ENCODE measurements at regions not wholly inside any gene's neighbourhood (a gene's known extent, or its start where the extent isn't known, plus 50 kb on each side); places are given as distances from the start of the nearest gene placed in this dataset.

DNA sequence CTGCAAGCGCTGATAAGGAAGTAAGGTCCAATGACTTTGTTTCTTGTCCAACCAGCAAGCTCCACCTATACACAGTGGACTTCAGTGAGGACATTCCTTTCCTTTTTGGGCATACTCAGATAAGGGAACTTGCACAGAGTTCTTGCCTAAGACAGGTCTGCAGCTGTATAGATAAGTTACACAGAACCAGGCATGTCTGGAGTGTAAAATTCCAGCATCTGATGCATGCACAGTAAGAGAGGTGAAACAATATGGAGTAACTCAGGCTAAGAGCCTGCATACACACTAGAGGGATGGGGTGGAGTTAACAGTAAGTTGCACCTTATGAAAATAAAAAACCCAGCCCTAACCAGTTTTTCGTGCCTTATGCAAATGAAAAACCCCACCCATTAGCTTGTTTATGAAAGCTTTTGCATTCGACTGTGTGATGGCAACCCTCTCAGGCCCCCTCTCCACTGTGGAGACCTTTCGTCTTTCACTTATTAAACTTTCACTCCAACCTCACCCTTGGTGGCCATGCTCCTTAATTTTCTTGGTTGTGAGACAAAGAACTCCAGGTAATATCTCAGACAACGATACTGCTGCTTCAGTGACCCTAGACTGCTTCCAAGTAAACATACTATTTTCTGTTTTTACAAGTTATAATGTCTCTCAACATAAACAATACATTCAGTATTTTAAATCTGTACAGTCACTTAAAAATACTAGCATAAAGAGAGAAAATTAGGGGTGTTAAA is 2859.0 kb upstream of the PCDH20 start:
- H3K36me3 Mint-ChIP-seq (ENCODE audit: insufficient read depth in 1 of 3, low read depth in 3 of 3) = peaks cover 3 to 7% (median 4%) of the 10 kb centered on the region in 3 experiments; a peak in 4 of 7 replicates
- no peak overlapping the region for H2AK5ac ChIP-seq (ENCODE audit: insufficient read length, low read length)
- no CpG with 5 or more reads among the region's 5 CpGs for WGBS (ENCODE audit: extremely low coverage, insufficient read length, low lambda C conversion rate)
- no peaks in the 10 kb centered on the region for H3K4me1 ChIP-seq (ENCODE audit: insufficient read depth, low read length)
- no peaks in the 10 kb centered on the region for H3K79me2 ChIP-seq (ENCODE audit: insufficient read depth, low read length)
- H3K4me3 Mint-ChIP-seq = no peak overlapping the region
- no peak overlapping the region for H3K27ac ChIP-seq (ENCODE audit: insufficient read length, low read depth, low read length)
- no peak overlapping the region for H3K14ac ChIP-seq (ENCODE audit: insufficient read depth, low read length)
- H4K20me1 ChIP-seq (ENCODE audit: control insufficient read depth, insufficient read depth, insufficient read length) = no peaks in the 10 kb centered on the region
- no peak overlapping the region for H2BK15ac ChIP-seq (ENCODE audit: low read depth, low read length)
- no peak overlapping the region for H3T11ph ChIP-seq (ENCODE audit: low read length)
- no peak for DNase-seq
- no peak overlapping the region for H3K27ac Mint-ChIP-seq
- no peak overlapping the region for H4K5ac ChIP-seq (ENCODE audit: insufficient read length, low read depth, low read length)
- H3K9me3 ChIP-seq (ENCODE audit: control insufficient read depth, low read depth, low read length) = no peaks in the 10 kb centered on the region
- no peak overlapping the region for H3K4ac ChIP-seq (ENCODE audit: low read depth, low read length)
- no peak overlapping the region for H3K4me2 ChIP-seq (ENCODE audit: insufficient read depth, insufficient read length, low read length)
- H3K56ac ChIP-seq (ENCODE audit: insufficient read length, low read depth, low read length) = no peak overlapping the region
- H3K79me1 ChIP-seq (ENCODE audit: insufficient read depth, low read depth, low read length, poor library complexity, severe bottlenecking) = no peaks in the 10 kb centered on the region
- no peak overlapping the region for H3K9ac ChIP-seq (ENCODE audit: extremely low read depth, insufficient read length, low read length)
- H2BK12ac ChIP-seq (ENCODE audit: insufficient read length, low read depth, low read length) = no peak overlapping the region
- no peak overlapping the region for H3K18ac ChIP-seq (ENCODE audit: insufficient read length, low read depth, low read length)
- TF ChIP-seq, protein P1, sequence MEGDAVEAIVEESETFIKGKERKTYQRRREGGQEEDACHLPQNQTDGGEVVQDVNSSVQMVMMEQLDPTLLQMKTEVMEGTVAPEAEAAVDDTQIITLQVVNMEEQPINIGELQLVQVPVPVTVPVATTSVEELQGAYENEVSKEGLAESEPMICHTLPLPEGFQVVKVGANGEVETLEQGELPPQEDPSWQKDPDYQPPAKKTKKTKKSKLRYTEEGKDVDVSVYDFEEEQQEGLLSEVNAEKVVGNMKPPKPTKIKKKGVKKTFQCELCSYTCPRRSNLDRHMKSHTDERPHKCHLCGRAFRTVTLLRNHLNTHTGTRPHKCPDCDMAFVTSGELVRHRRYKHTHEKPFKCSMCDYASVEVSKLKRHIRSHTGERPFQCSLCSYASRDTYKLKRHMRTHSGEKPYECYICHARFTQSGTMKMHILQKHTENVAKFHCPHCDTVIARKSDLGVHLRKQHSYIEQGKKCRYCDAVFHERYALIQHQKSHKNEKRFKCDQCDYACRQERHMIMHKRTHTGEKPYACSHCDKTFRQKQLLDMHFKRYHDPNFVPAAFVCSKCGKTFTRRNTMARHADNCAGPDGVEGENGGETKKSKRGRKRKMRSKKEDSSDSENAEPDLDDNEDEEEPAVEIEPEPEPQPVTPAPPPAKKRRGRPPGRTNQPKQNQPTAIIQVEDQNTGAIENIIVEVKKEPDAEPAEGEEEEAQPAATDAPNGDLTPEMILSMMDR (conservative IDR thresholded peaks at IDR 0.05) = no peak
- H2BK20ac ChIP-seq (ENCODE audit: low read depth, low read length, poor library complexity, severe bottlenecking) = no peak overlapping the region
- H2BK120ac ChIP-seq (ENCODE audit: low read depth, low read length, poor library complexity, severe bottlenecking) = no peak overlapping the region
- H3K23ac ChIP-seq (ENCODE audit: insufficient read length, low read depth, low read length) = no peak overlapping the region
- H3K9me3 Mint-ChIP-seq = peaks cover 6 to 9% of the 10 kb centered on the region in 2 experiments
- no peaks in the 10 kb centered on the region for H3K27me3 ChIP-seq (ENCODE audit: insufficient read depth, low read length)
- no peak overlapping the region for H2BK5ac ChIP-seq (ENCODE audit: insufficient read length, low read length)
- no peak overlapping the region for H4K91ac ChIP-seq (ENCODE audit: insufficient read length, low read depth, low read length)
- H4K8ac ChIP-seq (replicated peaks; ENCODE audit: insufficient read length, low read depth, low read length) = no peak overlapping the region
- H3K4me1 Mint-ChIP-seq = no peaks in the 10 kb centered on the region
- no peak overlapping the region for H2AFZ ChIP-seq (ENCODE audit: low read length)
- no peaks in the 10 kb centered on the region for H3K27me3 Mint-ChIP-seq (ENCODE audit: low read depth)
- no peaks in the 10 kb centered on the region for H3K23me2 ChIP-seq (ENCODE audit: insufficient read length, low read depth, low read length, poor library complexity, severe bottlenecking)
